Stimulated activated CD4-positive, alpha-beta T cell treated with anti-CD3 and anti-CD28 coated beads, Interleukin-15, amount 100 ng/mL, for 1 hour (primary cell): ENCODE measurements at regions not wholly inside any gene's neighbourhood (a gene's known extent, or its start where the extent isn't known, plus 50 kb on each side); places are given as distances from the start of the nearest gene placed in this dataset.

Experiments used
- DNase-seq, 2 donors: peaks; one replicate each; pipeline ENCODE4 v3.0.0-alpha.2; 2020; ENCODE audit warnings: low read depth in 1 of 2, low spot score in 1 of 2

DNA sequence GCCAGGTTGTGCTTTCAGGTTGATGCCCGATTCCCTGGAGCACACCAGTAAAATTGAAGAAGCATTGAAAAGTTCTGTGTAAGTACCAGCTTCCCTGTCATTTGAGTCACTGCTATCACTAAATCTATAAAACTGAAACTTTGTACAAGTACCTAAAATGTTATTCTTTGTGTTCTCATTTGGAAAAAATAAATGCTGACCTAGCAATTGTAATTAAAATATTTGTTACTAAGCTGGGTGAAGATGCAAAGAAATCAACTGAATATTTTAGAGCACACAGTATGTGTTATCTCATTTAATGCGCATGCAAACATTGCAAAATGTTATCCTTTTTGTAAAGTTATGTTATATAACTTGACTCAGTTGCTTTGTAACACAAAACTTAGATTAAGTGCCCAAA is 733.7 kb downstream of the TBL1XR1 start:
- DNase-seq, result no peak

DNA sequence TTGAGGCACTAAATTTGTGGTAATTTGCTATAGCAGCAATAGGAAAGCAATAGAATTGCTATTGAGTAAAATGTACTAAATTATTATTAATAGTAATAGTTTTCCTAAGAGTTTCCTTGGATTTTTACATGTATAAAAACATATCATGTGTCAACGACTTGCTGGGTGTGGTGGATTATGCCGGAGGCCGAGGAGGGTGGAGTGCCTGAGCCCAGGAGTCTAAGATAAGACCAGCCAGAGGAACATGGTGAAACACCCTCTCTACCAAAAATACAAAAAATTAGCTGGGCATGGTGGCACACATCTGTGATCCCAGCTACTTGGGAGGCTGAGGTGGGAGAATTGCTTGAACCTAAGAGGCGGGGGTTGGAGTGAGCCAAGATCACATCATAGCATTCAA is 749.9 kb downstream of the TBL1XR1 start:
- DNase-seq, result no peak

DNA sequence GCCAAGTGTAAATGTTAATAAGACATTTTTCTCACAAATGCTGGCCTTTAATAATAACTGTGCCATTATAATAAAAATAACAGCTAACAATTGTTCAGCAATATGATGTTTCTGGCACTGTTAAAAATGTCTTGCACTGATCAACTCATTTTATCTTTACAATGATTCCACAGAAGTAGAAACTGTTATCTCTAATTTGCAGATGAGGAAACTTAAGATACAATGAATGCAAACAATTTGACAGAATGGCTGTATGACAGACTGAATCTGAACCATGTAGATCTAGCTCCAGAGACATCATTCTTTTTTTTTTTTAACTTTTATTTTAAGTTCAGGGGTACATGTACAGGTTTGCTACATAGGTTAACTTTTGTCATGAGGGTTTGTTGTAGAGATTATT is 755.0 kb downstream of the TBL1XR1 start:
- no peak for DNase-seq

DNA sequence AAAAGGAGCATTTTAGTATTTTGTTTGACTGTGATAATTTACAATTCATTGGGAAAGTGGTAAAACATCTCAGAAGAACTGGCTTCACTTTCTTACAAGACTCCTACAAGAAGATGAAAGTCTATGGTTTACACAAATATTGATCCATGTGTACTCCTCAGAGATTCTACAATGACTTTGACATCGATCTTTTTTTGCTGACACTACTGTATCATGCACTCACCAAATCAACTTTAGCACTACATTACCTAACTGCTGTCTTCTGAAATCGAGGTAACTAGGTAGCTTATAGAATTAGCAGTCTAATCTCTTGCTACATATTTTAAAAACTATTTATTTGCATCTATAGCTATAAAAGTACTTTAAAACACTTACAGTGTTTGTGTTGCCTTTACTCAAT is 757.6 kb downstream of the TBL1XR1 start:
- no peak for DNase-seq

DNA sequence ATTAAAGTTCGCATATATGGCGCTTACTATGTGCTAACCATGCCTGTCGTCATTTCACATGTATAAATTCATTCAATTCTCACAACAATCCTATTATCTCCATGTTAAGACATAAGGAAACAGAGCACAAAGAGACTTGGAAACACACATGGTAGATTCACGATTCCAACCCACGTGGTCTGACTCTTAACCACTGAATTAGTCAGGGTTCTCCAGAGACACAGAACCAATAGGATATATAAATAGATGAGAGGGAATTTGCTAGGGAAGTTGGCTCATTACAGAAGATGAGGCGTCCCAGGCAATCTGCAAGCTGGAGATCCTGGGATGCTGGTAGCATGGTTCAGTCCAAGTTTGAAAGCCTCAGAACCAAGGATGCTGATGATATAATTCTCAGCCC is 765.3 kb downstream of the TBL1XR1 start:
- no peak for DNase-seq

DNA sequence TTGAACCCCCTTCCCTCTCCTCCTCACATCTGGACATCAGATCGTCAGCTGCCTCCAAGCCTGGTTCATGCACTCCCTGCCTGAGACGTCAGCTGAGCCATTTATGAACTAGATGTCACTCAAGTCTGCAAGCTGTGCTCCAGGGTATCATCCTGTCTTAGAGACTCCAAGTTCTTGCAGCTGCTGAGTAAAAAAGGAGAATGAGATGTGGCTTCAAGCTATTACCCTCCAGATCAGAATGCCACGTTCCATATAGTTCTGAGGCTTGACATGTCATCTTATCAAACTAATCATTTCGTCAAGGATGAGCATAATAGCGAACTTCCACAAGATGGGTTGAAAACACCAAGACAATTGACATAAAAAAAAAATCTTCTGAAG is 766.3 kb downstream of the TBL1XR1 start:
- DNase-seq, result no peak

DNA sequence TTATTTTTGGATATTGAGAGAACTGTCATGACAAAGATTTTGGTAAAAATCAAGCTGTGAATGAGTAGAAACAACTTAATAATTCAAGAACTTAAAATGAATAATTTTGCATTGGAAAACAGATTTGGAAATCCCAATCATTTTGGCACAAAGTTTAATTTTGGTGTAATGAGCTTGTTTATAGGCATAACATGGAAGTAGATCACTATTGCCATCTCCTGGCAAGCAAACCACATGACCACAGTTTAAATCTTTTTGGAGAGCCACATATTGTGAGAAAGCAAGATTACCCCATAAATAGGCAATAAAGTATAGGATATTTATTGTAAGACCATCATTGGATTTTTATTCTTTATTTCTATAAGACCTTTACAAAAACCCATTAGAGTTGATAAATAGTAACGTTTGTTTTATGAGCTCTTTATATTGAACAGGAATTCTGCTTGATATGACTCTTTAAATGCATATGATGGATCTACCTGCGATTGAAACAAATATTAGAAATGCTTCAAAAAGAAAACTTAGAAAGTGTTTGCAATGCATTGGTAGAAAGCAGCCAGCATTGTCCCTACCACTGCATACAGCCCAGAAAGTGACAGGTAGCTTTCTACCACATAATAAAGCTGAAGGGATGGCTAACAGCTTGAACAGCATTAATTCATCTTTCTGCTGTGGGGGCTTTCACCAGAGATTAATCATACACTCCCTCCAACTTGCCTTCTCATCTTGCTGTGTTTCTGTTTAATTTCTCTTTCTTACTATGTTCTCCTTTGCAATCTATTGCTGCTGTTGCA is 766.8 kb downstream of the TBL1XR1 start:
- DNase-seq, result no peak

DNA sequence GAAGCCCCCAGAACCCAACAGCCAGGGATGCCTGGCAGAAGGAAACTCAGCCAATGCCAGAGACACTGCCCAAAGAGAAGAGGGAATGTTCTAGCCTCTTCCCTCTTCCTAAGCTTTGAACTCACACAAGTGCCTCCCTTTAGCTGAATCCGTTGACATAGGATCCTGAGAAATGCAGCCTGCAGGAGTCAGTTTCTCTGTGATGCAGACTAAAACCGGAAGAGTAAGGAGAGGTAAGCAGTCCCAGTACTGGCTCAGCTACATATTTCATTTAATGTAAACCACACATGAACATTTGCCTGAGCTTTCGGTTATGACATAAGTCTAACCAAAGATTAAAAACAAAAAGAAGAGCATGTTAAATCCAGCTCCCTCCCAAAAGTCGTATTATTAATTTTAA is 768.7 kb downstream of the TBL1XR1 start:
- DNase-seq, result no peak

DNA sequence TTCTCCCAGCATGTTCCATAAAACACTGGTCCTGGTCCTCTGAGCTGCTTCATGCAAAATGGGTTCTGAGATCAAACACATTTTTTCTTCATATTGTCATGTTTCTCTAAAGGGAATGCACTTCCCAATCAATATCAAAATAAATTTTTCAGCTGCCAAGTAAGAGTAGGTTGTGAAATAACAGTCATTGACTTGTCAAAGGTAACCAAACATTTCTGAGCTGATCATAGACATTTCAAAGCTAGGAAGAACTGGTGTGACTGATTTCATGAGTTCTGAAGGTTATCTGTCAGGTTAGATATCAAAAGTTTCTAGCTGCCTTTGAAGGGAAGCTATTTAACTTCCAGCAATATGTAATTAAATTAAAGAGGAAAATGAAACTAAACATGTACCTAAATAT is 770.9 kb downstream of the TBL1XR1 start:
- no peak for DNase-seq

DNA sequence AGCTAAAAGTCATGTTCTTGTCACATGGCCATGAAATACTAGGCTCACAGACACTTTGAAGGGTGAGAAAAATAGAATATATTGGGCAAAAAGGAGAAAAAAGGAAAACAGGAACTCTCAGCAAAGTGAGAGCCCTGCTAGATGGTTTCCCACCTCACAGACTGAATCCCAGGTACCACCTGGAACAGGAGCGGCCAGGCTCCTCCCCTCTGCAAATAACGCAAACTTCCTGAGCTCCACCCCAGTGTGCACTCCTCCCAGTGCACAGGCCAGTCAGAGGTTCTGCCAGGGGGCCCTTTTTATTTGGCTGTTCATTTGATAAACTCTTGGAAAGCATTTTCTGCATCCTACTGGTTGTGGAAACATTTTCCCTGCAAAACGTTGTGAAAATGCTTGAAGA is 780.4 kb downstream of the TBL1XR1 start:
- no peak for DNase-seq

DNA sequence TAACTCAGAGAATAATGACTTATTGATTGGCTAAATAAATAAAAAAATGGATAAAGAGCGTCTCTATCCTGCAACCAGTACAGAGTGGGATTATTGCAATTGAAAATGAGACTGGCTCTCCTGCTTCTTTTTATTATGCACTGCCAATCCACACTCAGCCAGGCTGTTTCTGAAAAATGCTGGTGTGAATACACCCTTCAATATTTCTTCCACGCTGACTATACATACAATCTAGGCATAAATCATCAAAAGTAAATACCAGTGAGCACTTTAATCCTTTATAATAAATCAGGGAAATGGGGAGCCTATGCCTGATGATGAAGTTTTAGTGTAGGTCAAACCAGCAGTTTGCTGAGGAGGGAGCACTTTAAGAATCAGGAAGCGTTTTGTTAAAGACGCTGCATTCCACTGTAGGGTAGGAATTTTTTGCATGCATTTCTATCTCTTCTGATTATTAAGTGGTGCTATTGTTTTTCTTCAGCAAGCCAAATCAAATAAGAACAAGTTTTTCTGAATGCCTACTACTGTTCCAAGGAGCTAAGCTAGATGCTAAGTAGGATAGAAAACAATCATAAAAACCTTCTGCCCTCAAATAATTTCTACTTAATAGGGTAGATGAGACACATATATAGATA is 781.5 kb downstream of the TBL1XR1 start:
- DNase-seq, result no peak

DNA sequence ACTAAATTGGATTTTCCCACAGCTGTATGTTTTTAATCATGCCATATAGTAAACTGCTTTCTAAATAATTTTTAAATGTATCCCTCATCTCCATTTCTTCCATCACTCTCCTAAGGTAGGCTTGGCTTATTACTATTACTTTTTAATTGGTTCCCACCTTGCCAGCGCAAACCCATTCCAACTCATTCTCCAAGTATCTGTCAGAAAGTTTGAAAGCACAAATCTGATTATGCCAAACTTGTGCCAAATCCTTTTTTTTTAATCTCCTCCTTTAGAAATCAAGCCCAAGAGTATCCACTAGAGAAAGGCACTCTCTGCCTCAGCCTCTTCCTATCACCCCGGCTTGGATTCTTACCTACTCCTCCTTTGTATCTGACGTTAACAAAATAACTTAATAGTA is 784.5 kb downstream of the TBL1XR1 start:
- no peak for DNase-seq

DNA sequence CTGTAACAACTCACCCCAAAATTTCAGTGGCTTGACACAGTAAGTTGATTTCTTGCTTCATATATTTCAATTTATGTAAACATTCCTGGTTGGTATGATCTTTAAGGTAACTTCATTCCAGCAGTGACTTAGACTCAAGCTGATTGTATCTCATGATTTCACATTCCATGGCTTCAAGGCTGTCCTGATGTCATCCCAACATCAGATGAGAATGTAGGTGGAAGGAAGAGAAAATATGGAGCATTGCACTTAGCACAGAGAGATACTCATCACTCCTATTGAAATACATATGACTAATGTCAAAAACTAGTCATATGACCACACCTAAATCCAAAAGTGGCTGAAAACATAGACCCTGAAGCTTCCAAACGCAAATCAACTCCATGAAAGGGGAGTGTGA is 793.8 kb downstream of the TBL1XR1 start:
- DNase-seq, result no peak

DNA sequence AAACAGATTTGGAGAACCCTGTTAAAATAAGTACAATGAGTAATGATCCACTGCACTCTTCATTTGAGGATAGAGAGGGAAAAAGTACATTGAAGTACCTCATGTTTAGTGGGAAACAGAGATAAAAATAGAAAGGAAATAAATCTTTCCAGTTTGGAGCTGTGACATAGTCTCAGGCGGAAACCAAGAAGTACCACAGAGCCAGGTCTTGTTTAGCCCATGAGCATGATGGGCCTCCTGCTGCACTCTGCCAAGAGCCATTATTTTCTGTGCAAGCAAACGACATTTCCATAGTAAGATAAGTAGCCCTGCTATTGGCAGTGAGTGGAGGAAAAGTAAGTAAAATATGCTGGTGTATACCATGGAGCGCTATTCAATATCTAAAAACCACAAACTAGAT is 796.1 kb downstream of the TBL1XR1 start:
- no peak for DNase-seq

DNA sequence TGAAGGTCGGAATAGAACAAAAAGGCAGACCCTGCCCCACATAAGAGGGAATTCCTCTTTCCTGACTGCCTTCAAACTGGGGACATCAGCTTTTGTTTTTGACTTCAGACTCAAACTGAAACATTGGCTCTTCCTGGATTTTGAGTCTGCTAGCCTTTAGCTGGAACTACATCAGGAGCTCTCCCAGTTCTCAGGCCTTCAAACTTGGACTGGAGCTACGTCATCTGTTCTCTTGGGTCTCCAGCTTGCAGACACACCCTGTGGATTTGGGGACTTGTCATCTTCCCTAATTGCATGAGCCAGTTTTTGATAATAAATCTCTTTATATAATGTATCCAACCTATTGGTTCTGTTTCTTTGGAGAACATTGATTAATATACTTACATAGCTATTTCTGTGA is 798.1 kb downstream of the TBL1XR1 start:
- DNase-seq, result no peak

DNA sequence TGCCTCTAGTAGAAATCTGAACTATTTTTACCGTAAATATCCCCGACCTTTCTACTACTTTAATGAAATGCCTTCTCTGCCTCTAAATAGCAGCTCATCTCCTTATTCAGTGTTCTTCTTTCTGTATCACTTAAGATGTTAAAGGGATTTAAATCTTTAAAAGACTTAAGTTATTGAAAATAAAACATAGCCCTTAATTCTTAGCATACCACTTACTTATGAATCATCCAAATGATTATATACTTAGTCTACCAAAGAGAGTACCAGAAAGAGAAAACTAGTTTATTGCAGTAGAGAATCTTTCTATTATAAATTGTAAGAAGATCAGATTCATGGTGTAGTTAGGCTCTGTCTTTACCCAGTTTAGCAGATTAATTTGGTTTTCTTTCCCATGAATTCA is 802.0 kb downstream of the TBL1XR1 start:
- no peak for DNase-seq

DNA sequence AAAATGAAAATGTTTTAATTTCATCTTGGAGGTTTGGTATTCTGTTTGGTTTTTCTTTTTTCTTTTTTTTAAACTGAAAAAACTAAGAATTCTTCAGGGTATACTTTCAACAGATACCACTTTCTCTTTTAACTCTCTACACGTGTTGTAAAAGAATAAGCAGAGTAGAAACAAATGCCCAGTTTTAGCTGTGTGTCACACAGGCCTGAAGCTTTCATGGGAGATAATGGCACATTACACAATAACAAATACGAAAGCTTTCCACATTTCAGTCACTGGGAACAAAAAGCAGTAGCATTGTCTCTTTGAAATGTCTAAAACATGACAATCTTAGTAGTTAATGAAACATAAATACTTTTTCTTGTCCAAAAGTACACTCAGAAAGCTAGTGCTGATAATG is 818.5 kb downstream of the TBL1XR1 start:
- no peak for DNase-seq

DNA sequence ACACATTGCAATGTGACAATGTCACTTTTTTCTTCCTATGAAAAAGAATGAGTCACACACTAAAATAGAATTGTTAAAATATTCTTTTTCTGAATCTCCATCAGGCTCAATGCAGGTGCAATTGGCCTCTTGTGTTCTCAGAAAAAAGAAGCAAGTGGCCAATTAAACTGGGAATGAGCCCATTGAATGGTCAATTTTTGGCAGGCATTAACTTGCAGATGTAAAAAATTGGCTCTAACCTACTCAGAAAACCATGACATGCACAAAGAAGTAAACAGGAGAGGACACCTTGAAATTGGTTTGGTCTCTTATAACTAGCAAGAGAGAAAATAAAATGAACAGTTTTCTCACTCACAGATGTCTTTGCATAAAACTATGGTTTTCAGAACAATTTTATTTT is 820.8 kb downstream of the TBL1XR1 start:
- no peak for DNase-seq

DNA sequence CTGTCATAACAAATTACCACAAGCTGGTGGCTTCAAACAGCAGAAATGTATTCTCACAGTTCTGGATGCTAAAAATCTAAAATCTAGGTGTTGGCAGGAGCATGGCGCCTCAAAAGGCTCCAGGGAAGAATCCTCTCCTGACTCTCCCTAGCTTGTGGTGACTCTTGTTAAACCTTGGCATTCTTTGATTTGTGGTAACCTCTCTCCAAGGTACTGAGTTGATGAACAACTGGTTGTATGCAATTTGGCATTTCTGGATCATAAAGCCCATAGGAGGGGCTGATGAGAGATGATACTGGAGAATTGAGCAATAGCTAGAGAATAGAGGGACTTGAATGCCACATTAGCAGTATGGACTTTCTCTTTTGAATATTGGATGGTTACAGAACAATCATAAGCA is 821.8 kb downstream of the TBL1XR1 start:
- no peak for DNase-seq

DNA sequence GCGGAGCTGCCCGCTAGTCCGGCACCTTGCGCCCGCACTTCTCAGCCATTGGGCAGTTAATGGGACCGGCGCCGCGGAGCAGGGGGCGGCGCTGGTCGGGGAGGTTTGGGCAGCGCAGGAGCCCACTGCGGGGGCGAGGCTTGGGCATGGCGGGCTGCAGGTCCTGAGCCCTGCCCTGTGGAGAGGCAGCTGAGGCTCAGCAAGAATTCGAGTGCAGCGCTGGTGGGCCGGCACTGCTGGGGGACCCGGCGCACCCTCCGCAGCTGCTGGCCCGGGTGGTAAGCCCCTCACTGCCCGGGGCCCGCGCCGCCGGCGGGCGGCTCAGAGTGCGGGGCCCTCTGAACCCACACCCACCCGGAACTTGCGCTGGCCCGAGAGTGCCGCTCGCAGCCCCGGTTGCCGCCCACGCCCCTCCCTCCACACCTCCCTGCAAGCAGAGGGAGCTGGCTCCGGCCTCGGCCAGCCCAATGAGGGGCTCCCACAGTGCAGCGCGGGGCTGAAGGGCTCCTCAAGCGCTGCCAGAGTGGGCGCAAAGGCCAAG is 835.0 kb downstream of the TBL1XR1 start:
- no peak for DNase-seq

DNA sequence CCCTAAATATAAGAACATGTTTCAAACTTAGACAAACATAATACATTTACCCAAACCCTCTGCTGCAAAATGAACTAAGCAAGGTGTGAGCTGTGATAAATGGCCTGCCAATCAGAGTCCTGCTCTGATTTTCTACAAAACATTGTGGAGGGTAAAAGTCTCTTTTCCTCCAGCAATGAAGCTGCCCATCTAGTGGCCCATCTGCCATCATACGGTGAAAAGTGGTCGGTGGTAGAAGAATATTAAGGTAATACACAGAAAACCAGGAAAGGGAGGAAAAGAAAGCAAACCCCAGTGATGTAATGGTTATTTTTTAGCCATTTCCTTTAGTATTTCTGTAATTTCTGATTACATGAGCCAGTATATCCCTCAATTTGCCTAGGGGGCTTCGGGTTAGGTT is 838.1 kb downstream of the TBL1XR1 start:
- no peak for DNase-seq

DNA sequence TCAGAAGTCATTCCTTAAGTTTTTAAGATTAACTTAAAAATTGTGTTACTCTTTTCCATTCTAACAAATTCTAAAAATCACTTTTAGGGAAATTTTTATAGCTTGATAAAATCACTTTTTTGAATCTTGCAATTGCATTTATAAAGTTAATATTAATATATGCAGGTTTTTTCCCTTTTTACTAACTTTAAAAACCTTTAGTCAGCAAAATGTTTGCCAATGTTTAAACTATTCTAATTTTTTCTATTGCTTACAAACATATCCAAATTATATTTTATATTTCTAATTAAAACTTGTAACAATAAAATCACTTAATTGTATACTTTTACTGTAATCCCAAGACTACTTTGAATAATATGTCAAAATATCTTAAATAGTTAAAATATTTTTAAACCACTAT is 839.4 kb downstream of the TBL1XR1 start:
- no peak for DNase-seq

DNA sequence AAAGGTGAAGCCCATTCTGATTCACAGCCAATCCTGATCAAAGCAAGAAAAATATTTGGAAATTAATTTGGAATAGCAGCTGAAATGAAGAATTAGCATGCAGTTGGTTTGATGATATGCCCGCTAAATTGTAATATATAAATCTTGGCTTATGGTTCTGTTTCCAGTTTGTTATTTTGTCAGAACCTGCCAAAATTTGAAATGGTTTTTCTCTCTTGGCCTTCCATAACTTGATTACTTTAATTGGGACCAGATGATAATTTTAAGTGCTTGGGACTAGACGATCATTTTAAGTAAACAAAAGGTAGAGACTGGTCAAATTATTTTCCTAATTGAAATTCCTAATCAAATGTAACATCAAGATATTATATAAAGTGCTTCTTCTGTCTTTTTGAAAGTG is 842.4 kb downstream of the TBL1XR1 start:
- no peak for DNase-seq
